ENCODE measurements at regions not wholly inside any gene's neighbourhood (a gene's known extent, or its start where the extent isn't known, plus 50 kb on each side); places are given as distances from the start of the nearest gene placed in this dataset.

- Histone ChIP-seq H3K4me3 (ENCODE audit: insufficient read depth, low read length, poor library complexity, severe bottlenecking) (no peak overlapping the region), H3K36me3 (ENCODE audit: low read length) (no peaks in the 10 kb centered on the region), H3K27ac (ENCODE audit: low read depth, low read length) (no peak overlapping the region), H3K9ac (ENCODE audit: low read length) (no peak overlapping the region), H3K9me2 (replicated peaks; ENCODE audit: insufficient read depth, low read length) (no peaks in the 10 kb centered on the region), H3F3A (ENCODE audit: insufficient read depth) (no peaks in the 10 kb centered on the region), H3K9me3 (ENCODE audit: insufficient read depth, low read length) (no peaks in the 10 kb centered on the region), H3K27me3 (ENCODE audit: low read length) (no peaks in the 10 kb centered on the region), H2AFZ (ENCODE audit: low read depth, low read length, severe bottlenecking) (no peak overlapping the region), H3K79me2 (ENCODE audit: insufficient read depth, low read length) (no peaks in the 10 kb centered on the region), H4K20me1 (ENCODE audit: low read depth, low read length) (no peaks in the 10 kb centered on the region), H3K4me2 (ENCODE audit: low read depth, low read length, poor library complexity, severe bottlenecking) (no peak overlapping the region)
- no peak for TF ChIP-seq CTCF (IDR thresholded peaks at IDR 0.05; ENCODE audit: insufficient read depth, low read length, poor library complexity, severe bottlenecking)
- no peak for TF ChIP-seq EZH2phosphoT487 (conservative IDR thresholded peaks at IDR 0.05; ENCODE audit: low read length)
These were observed 1624.9 kb downstream of the GRIK2 start for GRCh38 chr6:103018426-103018825.

- Histone ChIP-seq H3K27ac (ENCODE audit: low read depth, low read length) (no peak overlapping the region), H3K9me2 (replicated peaks; ENCODE audit: insufficient read depth, low read length) (no peaks in the 10 kb centered on the region), H3K79me2 (ENCODE audit: insufficient read depth, low read length) (no peaks in the 10 kb centered on the region), H3K27me3 (ENCODE audit: low read length) (no peaks in the 10 kb centered on the region), H4K20me1 (ENCODE audit: low read depth, low read length) (no peaks in the 10 kb centered on the region), H3K4me2 (ENCODE audit: low read depth, low read length, poor library complexity, severe bottlenecking) (no peak overlapping the region), H3K9me3 (ENCODE audit: insufficient read depth, low read length) (no peaks in the 10 kb centered on the region), H2AFZ (ENCODE audit: low read depth, low read length, severe bottlenecking) (no peak overlapping the region), H3F3A (ENCODE audit: insufficient read depth) (no peaks in the 10 kb centered on the region), H3K9ac (ENCODE audit: low read length) (no peak overlapping the region), H3K36me3 (ENCODE audit: low read length) (no peaks in the 10 kb centered on the region), H3K4me3 (ENCODE audit: insufficient read depth, low read length, poor library complexity, severe bottlenecking) (no peak overlapping the region)
- no peak for TF ChIP-seq EZH2phosphoT487 (conservative IDR thresholded peaks at IDR 0.05; ENCODE audit: low read length)
- no peak for TF ChIP-seq CTCF (IDR thresholded peaks at IDR 0.05; ENCODE audit: insufficient read depth, low read length, poor library complexity, severe bottlenecking)
These were observed 1624.4 kb downstream of the GRIK2 start for GRCh38 chr6:103017878-103018277.

GRCh38 chr6:103011605-103012004 lies 1618.1 kb downstream of the GRIK2 start:
- H4K20me1 ChIP-seq (ENCODE audit: low read depth, low read length), result no peaks in the 10 kb centered on the region

More at GRCh38 chr6:103011605-103012004, 1618.1 kb downstream of the GRIK2 start:
- Histone ChIP-seq H3K9me3 (ENCODE audit: insufficient read depth, low read length) (no peaks in the 10 kb centered on the region), H3K9ac (ENCODE audit: low read length) (no peak overlapping the region), H2AFZ (ENCODE audit: low read depth, low read length, severe bottlenecking) (no peak overlapping the region), H3K27ac (ENCODE audit: low read depth, low read length) (no peak overlapping the region), H3K9me2 (replicated peaks; ENCODE audit: insufficient read depth, low read length) (no peaks in the 10 kb centered on the region), H3K79me2 (ENCODE audit: insufficient read depth, low read length) (no peaks in the 10 kb centered on the region), H3K36me3 (ENCODE audit: low read length) (no peaks in the 10 kb centered on the region), H3K27me3 (ENCODE audit: low read length) (no peaks in the 10 kb centered on the region), H3F3A (ENCODE audit: insufficient read depth) (no peaks in the 10 kb centered on the region), H3K4me2 (ENCODE audit: low read depth, low read length, poor library complexity, severe bottlenecking) (no peak overlapping the region), H3K4me3 (ENCODE audit: insufficient read depth, low read length, poor library complexity, severe bottlenecking) (no peak overlapping the region)
- TF ChIP-seq EZH2phosphoT487 (conservative IDR thresholded peaks at IDR 0.05; ENCODE audit: low read length) (no peak), CTCF (IDR thresholded peaks at IDR 0.05; ENCODE audit: insufficient read depth, low read length, poor library complexity, severe bottlenecking) (no peak)
